Chondrocyte (in vitro differentiated cells): ENCODE measurements at regions not wholly inside any gene's neighbourhood (a gene's known extent, or its start where the extent isn't known, plus 50 kb on each side); places are given as distances from the start of the nearest gene placed in this dataset.
"Not testable (repeated sequence)": the region's sequence is repeated elsewhere in the genome, so short reads cannot be mapped to it uniquely, and the experiment has no call there.

Source experiments
- DNase-seq: peaks from one replicate; pipeline ENCODE4 v3.0.0; 2021; ENCODE audit warnings: mixed read lengths, low spot score
- H3K27ac Mint-ChIP-seq: one replicate; pipeline ENCODE4 v1.8.0; 2021; ENCODE audit warnings: mild to moderate bottlenecking, moderate library complexity, mixed read lengths; ENCODE audit not compliant: unreplicated experiment
- H3K27me3 Mint-ChIP-seq: 2 replicates; pipeline ENCODE4 v1.8.0; 2021; ENCODE audit warnings: low read depth, mixed read lengths
- H3K36me3 Mint-ChIP-seq: 2 replicates; pipeline ENCODE4 v1.8.0; 2021; ENCODE audit warnings: low read depth, mixed read lengths
- H3K4me1 Mint-ChIP-seq: 2 replicates; pipeline ENCODE4 v1.8.0; 2021; ENCODE audit warnings: low read depth, mild to moderate bottlenecking, mixed read lengths
- H3K4me3 Mint-ChIP-seq: one replicate; pipeline ENCODE4 v1.8.0; 2021; ENCODE audit warnings: mild to moderate bottlenecking, moderate library complexity, mixed read lengths; ENCODE audit not compliant: unreplicated experiment
- H3K9me3 Mint-ChIP-seq: 2 replicates; pipeline ENCODE4 v1.8.0; 2021; ENCODE audit warnings: low read depth, mixed read lengths
- TF ChIP-seq, protein P1 (sequence below): fragments of 200-600 bp; sonication (generic); IDR thresholded peaks from 2 replicates; pipeline ENCODE4 v1.5.0; 2021; ENCODE audit warnings: antibody characterized with exemption, mild to moderate bottlenecking, moderate library complexity

DNA sequence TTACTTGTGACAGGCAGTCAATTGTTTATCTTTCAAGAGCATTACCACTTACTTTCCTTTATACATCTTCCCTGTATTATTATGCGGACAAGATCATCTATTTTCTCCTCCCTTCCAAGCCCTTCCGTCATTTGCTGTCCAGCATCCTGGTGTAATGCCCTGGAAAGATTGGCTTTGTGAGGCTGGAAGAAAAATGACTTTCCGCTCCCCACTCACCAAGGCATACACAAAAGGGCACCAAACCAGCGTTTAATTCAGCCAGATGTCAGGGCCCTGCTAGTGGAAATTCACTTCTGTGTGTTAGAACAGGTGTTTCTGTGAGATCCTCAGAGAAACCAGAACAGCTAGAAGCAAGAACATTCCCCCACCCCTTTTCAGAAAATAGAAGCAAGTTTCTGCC lies 128.1 kb upstream of the NANOS1 start:
- Mint-ChIP-seq H3K36me3 (no peaks in the 10 kb centered on the region), H3K9me3 (no peaks in the 10 kb centered on the region), H3K4me1 (peaks cover 5% of the 10 kb centered on the region), H3K27ac (no peak overlapping the region), H3K27me3 (peaks cover 4% of the 10 kb centered on the region), H3K4me3 (no peak overlapping the region)
- no peak for DNase-seq
- TF ChIP-seq, protein P1, sequence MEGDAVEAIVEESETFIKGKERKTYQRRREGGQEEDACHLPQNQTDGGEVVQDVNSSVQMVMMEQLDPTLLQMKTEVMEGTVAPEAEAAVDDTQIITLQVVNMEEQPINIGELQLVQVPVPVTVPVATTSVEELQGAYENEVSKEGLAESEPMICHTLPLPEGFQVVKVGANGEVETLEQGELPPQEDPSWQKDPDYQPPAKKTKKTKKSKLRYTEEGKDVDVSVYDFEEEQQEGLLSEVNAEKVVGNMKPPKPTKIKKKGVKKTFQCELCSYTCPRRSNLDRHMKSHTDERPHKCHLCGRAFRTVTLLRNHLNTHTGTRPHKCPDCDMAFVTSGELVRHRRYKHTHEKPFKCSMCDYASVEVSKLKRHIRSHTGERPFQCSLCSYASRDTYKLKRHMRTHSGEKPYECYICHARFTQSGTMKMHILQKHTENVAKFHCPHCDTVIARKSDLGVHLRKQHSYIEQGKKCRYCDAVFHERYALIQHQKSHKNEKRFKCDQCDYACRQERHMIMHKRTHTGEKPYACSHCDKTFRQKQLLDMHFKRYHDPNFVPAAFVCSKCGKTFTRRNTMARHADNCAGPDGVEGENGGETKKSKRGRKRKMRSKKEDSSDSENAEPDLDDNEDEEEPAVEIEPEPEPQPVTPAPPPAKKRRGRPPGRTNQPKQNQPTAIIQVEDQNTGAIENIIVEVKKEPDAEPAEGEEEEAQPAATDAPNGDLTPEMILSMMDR, result no peak

DNA sequence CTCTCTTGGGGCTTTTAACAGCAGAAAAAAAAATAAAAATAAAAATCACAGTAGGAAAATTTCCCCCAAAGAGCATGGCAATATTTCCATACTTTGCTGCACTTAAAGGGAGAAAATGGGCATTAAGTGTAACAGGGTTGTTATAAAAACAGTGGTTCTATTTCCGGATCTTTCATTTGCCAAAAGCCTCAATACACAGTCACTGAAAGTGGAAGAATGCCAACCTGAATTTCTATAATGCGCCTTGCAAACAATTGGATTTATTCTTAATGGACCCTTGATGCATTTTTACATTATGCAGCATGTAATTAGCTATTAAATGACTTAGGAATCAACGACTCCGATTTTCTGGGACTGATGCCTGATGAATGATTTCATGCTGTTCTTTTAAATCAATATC lies 127.6 kb upstream of the NANOS1 start:
- Mint-ChIP-seq H3K27me3 (peaks cover 4% of the 10 kb centered on the region), H3K4me1 (peaks cover 5% of the 10 kb centered on the region), H3K9me3 (no peaks in the 10 kb centered on the region), H3K36me3 (no peaks in the 10 kb centered on the region), H3K27ac (no peak overlapping the region), H3K4me3 (no peak overlapping the region)
- DNase-seq, result no peak
- TF ChIP-seq, protein P1, result no peak

DNA sequence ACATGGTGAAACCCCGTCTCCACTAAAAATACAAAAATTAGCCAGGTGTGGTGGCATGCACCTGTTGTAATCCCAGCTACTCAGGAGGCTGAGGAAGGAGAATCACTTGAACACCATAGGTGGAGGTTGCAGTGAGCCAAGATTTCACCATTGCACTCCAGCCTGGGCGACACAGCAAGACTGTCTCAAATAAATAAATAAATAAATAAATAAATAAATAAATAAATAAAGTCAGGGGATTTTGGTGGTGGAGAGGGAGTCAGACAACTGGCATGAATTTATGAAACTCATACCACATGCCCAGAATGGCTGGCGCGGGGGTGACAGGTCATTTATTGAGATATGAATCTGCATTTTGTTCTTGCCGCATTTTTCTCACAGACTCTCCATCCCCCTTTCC lies 126.9 kb upstream of the NANOS1 start:
- H3K27me3 Mint-ChIP-seq, H3K4me3 Mint-ChIP-seq, H3K36me3 Mint-ChIP-seq, DNase-seq, H3K4me1 Mint-ChIP-seq, H3K9me3 Mint-ChIP-seq, H3K27ac Mint-ChIP-seq: not testable (repeated sequence)

- no peak for DNase-seq
- peaks cover 4% of the 10 kb centered on the region for H3K27me3 Mint-ChIP-seq
- H3K36me3 Mint-ChIP-seq, result no peaks in the 10 kb centered on the region
- no peak overlapping the region for H3K4me3 Mint-ChIP-seq
- TF ChIP-seq, protein P1, result no peak
- H3K27ac Mint-ChIP-seq, result no peak overlapping the region
- no peaks in the 10 kb centered on the region for H3K9me3 Mint-ChIP-seq
- peaks cover 5% of the 10 kb centered on the region for H3K4me1 Mint-ChIP-seq
Observed at GRCh38 chr10:118903251-118903650, 126.3 kb upstream of the NANOS1 start.

- DNase-seq, result no peak
- peaks cover 4% of the 10 kb centered on the region for H3K27me3 Mint-ChIP-seq
- H3K9me3 Mint-ChIP-seq, result no peaks in the 10 kb centered on the region
Observed at GRCh38 chr10:118903691-118904090, 125.8 kb upstream of the NANOS1 start.

DNA sequence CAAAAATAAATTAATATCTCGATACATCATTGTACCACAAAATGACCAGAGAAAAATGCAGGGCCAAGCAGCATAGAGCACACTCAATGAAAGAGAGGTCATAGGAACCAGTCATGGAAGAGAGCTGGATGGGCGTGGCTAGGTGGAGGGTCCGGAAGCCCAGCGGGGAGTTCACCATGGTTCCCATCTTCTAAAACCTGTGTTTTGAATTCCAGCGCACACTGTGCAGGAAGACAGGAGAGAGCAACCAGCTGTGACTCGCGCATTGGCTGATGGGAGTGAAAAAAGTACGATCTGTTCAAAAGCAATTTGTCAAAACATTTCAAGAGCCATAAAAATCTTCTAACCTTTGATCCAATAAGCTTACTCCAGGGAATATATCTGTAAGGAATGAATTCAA lies 125.2 kb upstream of the NANOS1 start:
- Mint-ChIP-seq H3K9me3 (no peaks in the 10 kb centered on the region), H3K27ac (no peak overlapping the region), H3K36me3 (no peaks in the 10 kb centered on the region), H3K27me3 (peaks cover 4% of the 10 kb centered on the region), H3K4me1 (peaks cover 5% of the 10 kb centered on the region), H3K4me3 (no peak overlapping the region)
- TF ChIP-seq, protein P1, result no peak
- DNase-seq, result no peak

More at GRCh38 chr10:118903691-118904090, 125.8 kb upstream of the NANOS1 start:
- H3K4me1 Mint-ChIP-seq, result peaks cover 5% of the 10 kb centered on the region
- TF ChIP-seq, protein P1, result no peak
- H3K27ac Mint-ChIP-seq, result no peak overlapping the region
- no peak overlapping the region for H3K4me3 Mint-ChIP-seq
- H3K36me3 Mint-ChIP-seq, result no peaks in the 10 kb centered on the region
